Skeletal muscle cell (primary cell): ENCODE measurements at regions not wholly inside any gene's neighbourhood (a gene's known extent, or its start where the extent isn't known, plus 50 kb on each side); places are given as distances from the start of the nearest gene placed in this dataset.
"Not testable (repeated sequence)": the region's sequence is repeated elsewhere in the genome, so short reads cannot be mapped to it uniquely, and the experiment has no call there.

Experiments used
- DNase-seq: peaks from one replicate; pipeline ENCODE4 v3.0.0-alpha.2; 2010; ENCODE audit warnings: low read depth
- H3K4me3 ChIP-seq: 2 replicates; pipeline ENCODE4 v1.5.1; 2011; ENCODE audit warnings: low read depth, mild to moderate bottlenecking, control low read depth, low read length, moderate library complexity

DNA sequence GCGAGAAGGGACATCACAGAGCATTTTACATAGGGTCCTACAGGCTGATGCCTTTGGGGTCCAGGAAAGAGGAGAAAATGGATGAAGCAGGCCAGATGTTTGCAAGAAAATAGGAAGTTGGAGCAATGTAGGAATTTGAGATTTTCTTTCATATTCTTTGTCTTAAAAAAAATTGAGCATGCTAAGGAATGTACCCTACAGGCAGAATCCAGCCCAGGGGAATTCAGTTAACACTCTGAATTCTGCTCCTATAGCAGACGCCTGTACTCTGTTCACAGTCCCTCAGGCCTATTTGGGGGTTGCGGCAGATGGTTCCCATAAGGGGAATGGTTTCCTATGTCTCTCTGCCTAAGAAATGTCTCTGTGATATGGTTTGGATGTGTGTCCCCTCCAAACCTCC, 393.7 kb upstream of the C16orf82 start:
- DNase-seq = no peak
- H3K4me3 ChIP-seq = no peak overlapping the region

DNA sequence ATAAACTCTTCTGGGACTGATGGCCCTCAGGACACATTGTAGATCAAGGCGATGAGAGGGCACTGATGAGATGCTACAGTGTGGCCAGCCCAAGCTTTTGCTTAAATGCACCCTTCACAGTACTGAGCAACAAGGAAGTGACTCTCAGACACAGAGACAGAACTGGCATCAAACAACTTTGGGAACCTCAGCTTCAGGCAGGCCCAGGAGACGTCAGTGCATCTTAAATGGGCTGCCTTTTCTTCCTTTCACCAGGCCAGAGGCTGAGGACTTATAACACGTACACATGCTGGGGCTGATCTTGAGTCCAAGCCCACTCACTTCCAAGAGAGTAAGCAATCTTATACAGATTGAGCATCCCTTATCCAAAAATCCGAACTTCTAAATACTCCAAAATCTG, 386.1 kb upstream of the C16orf82 start:
- H3K4me3 ChIP-seq = no peak overlapping the region
- DNase-seq = no peak

DNA sequence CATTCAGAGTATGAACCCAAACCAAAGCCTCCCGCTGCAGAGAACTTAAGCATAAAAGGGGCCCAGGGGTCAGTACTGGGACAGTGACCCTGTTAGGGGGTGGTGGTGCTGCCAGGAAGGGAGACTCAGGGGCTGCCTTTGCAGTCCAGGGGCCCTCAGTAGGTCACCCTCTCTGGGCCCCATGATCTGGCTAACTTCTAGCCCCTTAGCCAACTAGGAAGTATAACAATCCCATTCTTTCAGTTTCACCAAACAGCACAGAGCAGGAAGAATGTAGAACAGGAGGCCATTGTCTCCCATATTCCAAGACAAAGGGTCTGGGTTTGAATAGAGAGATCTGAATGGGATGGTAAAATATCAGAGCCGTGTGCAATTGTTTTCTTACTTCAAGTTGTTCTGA, 378.6 kb upstream of the C16orf82 start:
- DNase-seq = no peak
- no peak overlapping the region for H3K4me3 ChIP-seq

GRCh38 chr16:26688699-26689098, 378.0 kb upstream of the C16orf82 start:
- no peak overlapping the region for H3K4me3 ChIP-seq
- DNase-seq = no peak

GRCh38 chr16:26692658-26693057, 374.1 kb upstream of the C16orf82 start:
- no peak overlapping the region for H3K4me3 ChIP-seq
- no peak for DNase-seq

GRCh38 chr16:26697807-26698206, 368.9 kb upstream of the C16orf82 start:
- H3K4me3 ChIP-seq = no peak overlapping the region
- no peak for DNase-seq

DNA sequence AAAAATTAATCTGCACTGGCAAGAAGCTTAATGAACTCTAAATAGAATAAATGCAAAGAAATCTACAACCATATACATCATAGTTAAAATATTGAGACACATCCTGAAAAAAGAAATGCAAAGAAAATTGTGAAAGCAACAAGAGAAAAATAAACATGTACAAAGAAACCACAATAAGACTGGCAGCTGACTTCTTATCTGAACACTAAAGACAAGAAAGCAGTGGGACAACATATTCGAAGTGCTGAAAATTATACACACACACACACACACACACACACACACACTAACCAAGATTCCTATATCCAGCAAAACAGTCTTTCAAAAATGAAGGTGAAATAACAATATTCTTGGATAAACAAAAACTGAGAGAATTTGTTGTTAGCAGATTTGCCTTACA, 366.5 kb upstream of the C16orf82 start:
- H3K4me3 ChIP-seq = no peak overlapping the region
- no peak for DNase-seq

DNA sequence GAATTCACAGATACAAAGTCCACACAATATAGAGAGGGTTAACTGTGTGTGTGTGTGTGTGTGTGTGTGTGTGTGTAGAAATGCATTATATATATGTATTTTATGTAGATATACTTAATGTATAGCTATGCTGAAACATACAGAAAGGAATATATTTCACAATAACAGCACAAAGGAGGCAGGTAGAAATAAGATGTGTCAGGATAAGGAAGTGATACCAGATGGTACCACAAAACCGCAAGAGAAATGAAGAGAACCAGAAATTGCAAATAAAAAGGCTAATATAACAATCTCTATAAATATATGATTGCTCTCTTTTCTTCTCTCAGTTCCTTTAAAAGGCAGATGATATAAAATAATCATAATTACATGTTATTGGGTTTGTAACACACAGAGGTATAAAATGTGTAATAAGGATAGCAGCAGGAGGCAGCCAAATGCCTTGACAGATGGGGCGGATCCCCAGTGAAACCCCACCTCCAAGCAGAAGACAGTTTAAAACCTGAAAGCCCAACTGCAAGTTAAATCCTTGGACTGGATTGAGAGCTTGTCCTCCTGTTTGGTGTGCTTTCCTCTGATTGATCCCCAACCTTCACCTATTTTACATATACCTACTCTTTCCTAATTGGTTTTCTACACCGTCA, 365.4 kb upstream of the C16orf82 start:
- H3K4me3 ChIP-seq = no peak overlapping the region
- DNase-seq = no peak

DNA sequence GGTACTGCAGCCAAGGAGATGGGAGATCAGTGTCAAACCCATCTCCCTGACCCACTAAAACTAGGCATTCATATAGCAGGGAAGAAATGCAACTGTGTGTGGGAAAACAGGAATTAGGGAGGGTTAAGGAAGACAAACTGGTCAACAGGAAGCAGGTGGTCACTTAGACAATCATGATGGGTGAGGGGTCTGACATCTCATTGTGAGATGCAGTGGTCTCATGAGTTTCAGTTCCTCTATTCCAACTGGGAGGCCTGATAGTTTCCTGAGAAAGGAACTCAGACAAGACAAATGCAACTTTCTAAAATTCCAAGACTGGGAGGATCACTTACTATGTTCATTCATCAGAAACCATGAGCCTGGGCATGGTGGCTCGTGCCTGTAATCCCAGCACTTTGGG, 361.4 kb upstream of the C16orf82 start:
- H3K4me3 ChIP-seq = no peak overlapping the region
- DNase-seq = no peak

GRCh38 chr16:26708428-26708827, 358.3 kb upstream of the C16orf82 start:
- no peak for DNase-seq

GRCh38 chr16:26709175-26709574, 357.6 kb upstream of the C16orf82 start:
- no peak for DNase-seq

More at GRCh38 chr16:26708428-26708827, 358.3 kb upstream of the C16orf82 start:
- no peak overlapping the region for H3K4me3 ChIP-seq

GRCh38 chr16:26709754-26710153, 357.0 kb upstream of the C16orf82 start:
- no peak for DNase-seq
- H3K4me3 ChIP-seq = no peak overlapping the region

More at GRCh38 chr16:26709175-26709574, 357.6 kb upstream of the C16orf82 start:
- H3K4me3 ChIP-seq = no peak overlapping the region

DNA sequence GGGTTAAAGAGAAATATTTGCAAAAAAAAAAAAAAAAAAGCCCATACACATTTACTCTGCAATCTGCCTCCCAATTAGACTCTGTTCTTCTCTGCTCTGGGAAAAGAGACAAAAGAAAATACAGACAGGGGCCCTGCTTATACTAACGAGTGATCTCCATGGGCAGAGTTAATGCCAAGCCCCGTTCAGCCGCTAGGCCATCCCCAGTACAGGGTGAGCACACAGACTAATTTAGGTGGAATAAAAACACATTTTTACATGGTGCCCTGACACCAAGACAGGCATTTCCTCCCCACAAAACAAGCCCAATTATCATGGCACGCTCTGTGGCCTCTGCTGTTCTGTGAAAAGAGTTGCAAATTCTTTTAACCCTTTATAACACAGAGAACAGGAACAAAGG, 356.3 kb upstream of the C16orf82 start:
- DNase-seq = no peak
- H3K4me3 ChIP-seq = no peak overlapping the region

DNA sequence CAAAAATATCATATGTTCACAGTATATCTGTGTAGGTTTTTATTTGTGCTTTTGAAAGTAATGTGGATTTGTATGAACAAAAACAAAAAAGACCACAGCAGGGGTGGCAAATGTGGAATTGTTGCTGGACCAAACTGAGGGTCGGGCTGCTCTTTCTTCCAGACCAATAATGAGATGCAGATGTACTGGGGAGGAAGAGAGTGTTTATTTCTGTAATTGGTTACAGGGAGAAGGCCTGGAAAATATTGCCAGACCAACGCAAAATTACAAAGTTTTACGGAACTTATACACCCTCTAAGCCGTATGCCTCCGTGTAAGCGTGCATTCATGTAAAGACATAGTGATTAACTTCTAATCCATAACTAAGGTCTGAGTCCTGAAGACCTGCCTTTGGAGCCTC, 353.9 kb upstream of the C16orf82 start:
- H3K4me3 ChIP-seq = no peak overlapping the region
- no peak for DNase-seq

DNA sequence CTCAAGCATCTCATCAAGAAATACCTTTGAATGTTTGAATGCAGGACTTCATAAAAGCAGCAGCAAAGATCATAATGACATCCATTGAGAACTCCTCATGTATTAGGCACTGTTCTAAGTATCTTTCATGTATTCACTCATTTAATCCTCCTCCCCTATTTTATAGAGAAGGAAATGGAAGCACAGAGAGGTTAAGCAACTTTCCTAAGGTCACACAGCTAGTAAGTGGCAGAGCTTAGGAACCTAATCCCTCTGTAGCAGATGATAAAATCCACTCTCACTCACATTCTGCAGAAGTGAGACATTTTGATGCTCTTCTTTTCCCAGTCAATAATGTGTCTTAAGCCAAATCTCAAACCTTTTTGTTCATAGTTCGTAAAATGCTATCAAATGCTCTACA, 350.8 kb upstream of the C16orf82 start:
- no peak for DNase-seq
- no peak overlapping the region for H3K4me3 ChIP-seq

DNA sequence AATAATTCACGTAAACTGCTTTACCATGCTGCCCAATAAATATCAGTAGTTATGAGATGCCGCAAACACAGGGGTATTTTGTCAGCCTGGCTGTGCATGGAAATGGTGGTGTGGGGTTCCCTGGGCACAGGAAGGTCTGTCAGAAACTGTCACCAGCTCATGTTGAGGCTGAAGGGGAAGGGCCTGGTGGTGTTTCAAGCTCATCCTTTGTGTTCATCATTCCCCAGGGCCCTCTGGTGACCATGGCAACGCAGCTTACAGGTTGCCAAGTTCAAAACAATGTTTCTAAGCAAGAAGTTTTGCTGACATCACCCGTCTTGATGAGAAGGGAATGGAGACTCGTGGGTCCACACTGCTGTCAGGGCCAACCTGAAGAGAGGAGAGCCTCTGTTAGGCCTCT, 348.9 kb upstream of the C16orf82 start:
- H3K4me3 ChIP-seq = no peak overlapping the region

DNA sequence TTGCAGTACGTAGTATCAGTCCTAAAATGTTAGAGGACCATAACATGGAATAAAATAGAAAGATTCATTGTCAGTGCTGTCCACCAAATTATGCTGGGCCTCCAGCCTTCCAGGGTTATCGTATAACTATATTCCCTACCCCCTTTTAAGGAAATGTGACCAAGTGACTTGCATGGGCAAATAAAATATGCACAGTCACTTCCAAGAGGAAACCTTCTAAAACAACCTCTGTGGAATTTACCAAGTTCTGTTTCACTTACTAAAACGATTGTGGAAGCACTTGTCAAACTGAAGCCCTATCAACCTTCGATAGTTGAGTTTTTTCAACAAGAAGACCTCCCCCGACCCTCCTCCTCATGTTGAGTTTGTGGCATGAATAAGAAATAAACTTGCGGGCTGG, 345.4 kb upstream of the C16orf82 start:
- DNase-seq = no peak
- no peak overlapping the region for H3K4me3 ChIP-seq

More for the DNA sequence above, 348.9 kb upstream of the C16orf82 start:
- DNase-seq = no peak

DNA sequence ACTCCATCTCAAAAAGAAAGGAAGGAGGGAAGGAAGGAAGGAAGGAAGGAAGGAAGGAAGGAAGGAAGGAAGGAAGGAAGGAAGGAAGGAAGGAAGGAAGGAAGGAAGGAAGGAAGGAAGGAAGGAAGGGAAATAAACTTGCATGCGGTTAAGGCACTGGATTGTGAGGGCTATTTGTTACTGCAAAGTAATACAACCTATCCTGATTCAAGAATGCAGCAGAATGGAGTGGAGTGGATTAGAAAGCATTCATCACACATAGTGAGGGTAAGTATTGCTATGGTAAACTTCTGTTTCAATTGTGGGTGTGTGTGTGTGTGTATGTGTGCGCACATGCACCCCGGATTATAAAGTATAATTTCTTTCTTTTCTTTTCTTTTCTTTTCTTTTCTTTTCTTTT, 344.8 kb upstream of the C16orf82 start:
- not testable (repeated sequence) for H3K4me3 ChIP-seq, DNase-seq

GRCh38 chr16:26724189-26724588, 342.5 kb upstream of the C16orf82 start:
- no peak overlapping the region for H3K4me3 ChIP-seq
- DNase-seq = no peak

DNA sequence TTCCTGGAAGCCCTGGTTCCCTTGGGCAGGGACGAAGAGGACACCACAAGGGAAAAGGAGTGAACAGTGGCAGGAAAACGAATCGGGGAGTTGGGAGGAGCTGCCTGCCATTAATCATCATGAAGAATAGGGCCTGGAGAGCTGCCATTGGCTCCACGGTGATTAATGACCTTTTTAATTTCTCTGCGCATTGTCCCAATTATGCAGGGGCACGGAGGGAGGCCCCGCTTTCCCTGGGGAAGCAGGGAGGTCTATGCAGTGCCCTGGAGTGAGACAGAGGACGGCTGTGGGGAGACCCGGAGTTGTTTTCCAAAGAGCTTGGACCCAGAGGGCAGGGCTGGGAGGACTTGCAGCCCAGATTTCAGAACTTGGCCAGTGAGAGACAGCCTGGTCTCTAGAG, 338.9 kb upstream of the C16orf82 start:
- no peak overlapping the region for H3K4me3 ChIP-seq
- no peak for DNase-seq

GRCh38 chr16:26729951-26730541, 336.7 kb upstream of the C16orf82 start:
- no peak overlapping the region for H3K4me3 ChIP-seq
- DNase-seq = no peak
